NT2/D1 (cell line): ENCODE measurements at regions not wholly inside any gene's neighbourhood (a gene's known extent, or its start where the extent isn't known, plus 50 kb on each side); places are given as distances from the start of the nearest gene placed in this dataset.

ENCODE experiments used
- SUZ12 ChIP-seq: IDR thresholded peaks from 2 replicates; pipeline ENCODE4 v1.6.1; 2011; ENCODE audit not compliant: insufficient read length, insufficient read depth; ENCODE audit errors: extremely low read depth
- YY1 ChIP-seq: IDR thresholded peaks from 2 replicates; pipeline ENCODE4 v1.6.1; 2011; ENCODE audit not compliant: insufficient read length, insufficient read depth
- ZNF274 ChIP-seq: IDR thresholded peaks from 2 replicates; pipeline ENCODE4 v1.6.1; 2011; ENCODE audit warnings: mild to moderate bottlenecking, low read depth, low read length

GRCh38 chr5:67331296-67331925, 134.8 kb upstream of the CD180 start:
- no peak for TF ChIP-seq SUZ12
- no peak for TF ChIP-seq YY1
- no peak for TF ChIP-seq ZNF274
